Upper lobe of left lung (tissue), 4 donors: ENCODE measurements at regions not wholly inside any gene's neighbourhood (a gene's known extent, or its start where the extent isn't known, plus 50 kb on each side); places are given as distances from the start of the nearest gene placed in this dataset.

Source experiments
- EP300 ChIP-seq, 4 donors: sonication (generic); formaldehyde crosslinking; IDR thresholded peaks; one replicate each; pipeline ENCODE4 v1.5.1; 2017; ENCODE audit warnings: antibody characterized with exemption in 4 of 4, control low read depth in 2 of 4
- POLR2A ChIP-seq, 4 donors: fragments of 450-650 bp; IDR thresholded peaks; one replicate each; pipeline ENCODE4 v1.5.1; 2016 to 2017; ENCODE audit warnings: antibody characterized with exemption in 4 of 4, mild to moderate bottlenecking in 2 of 4
- POLR2AphosphoS5 ChIP-seq, 2 donors: sonication (generic); formaldehyde crosslinking; IDR thresholded peaks; one replicate each; pipeline ENCODE4 v1.5.1; 2017; ENCODE audit warnings: antibody characterized with exemption in 2 of 2
- TF ChIP-seq, protein P1 (sequence below), 6 experiments: fragments of 450-650 bp in 4 of 6; fragments of 200-600 bp in 2 of 6; sonication (generic) in 2 of 6; IDR thresholded peaks; one replicate each; pipeline ENCODE4 v1.5.1; 2016 to 2019; ENCODE audit warnings: antibody characterized with exemption in 6 of 6

DNA sequence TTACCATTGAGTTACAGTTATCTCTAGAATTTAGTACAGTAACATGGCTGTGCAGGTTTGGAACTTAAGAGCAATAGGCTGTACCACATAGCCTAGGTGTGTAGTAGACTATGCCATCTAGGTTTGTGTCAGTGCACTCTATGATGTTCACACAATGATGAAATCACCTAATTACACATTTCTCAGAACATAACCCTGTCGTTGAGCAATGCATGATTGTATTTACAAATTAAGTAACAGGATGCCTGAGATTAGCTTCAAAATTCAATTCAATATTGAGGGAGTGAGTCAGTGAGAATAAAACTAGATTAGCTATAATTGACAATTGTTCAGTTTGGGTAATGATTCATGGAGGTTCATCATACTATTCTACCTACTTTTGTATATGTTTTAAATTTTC, 633.8 kb downstream of the IGSF11 start:
- TF ChIP-seq, protein P1, sequence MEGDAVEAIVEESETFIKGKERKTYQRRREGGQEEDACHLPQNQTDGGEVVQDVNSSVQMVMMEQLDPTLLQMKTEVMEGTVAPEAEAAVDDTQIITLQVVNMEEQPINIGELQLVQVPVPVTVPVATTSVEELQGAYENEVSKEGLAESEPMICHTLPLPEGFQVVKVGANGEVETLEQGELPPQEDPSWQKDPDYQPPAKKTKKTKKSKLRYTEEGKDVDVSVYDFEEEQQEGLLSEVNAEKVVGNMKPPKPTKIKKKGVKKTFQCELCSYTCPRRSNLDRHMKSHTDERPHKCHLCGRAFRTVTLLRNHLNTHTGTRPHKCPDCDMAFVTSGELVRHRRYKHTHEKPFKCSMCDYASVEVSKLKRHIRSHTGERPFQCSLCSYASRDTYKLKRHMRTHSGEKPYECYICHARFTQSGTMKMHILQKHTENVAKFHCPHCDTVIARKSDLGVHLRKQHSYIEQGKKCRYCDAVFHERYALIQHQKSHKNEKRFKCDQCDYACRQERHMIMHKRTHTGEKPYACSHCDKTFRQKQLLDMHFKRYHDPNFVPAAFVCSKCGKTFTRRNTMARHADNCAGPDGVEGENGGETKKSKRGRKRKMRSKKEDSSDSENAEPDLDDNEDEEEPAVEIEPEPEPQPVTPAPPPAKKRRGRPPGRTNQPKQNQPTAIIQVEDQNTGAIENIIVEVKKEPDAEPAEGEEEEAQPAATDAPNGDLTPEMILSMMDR (IDR thresholded peaks at IDR 0.05): no peak
- TF ChIP-seq EP300 (IDR thresholded peaks at IDR 0.05) (no peak), POLR2A (IDR thresholded peaks at IDR 0.05) (no peak), POLR2AphosphoS5 (IDR thresholded peaks at IDR 0.05) (no peak)
